Globus pallidus (tissue), 1 donor: ENCODE measurements at regions not wholly inside any gene's neighbourhood (a gene's known extent, or its start where the extent isn't known, plus 50 kb on each side); places are given as distances from the start of the nearest gene placed in this dataset.
A peak's percentile ranks its signal among the peaks of the same experiment; 100 is the strongest.

Experiments used
- DNase-seq: peaks from one replicate; pipeline ENCODE4 v3.0.0-alpha.2; 2015; ENCODE audit warnings: low spot score

DNA sequence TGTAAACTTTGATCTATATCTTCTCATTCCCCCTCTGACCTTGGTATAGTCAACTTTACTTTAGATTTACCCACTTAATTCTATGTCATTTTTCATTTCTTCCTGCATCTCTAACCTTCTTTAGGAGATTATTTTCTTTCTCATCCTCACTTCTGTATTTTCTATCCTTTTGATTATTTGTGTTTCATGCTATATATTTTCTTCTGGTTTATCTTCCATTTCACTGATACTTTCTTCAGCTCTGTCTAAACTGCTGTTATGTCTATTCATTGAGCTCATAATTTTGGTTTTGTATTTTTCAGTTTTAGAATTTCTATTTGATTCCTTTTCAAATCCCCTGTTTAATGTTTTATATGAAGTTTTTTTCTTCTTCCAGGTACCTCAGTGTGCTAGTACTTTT, 171.1 kb upstream of the LYZL1 start:
- no peak for DNase-seq

GRCh38 chr10:29119374-29119773, 169.5 kb upstream of the LYZL1 start:
- DNase-seq = no peak

DNA sequence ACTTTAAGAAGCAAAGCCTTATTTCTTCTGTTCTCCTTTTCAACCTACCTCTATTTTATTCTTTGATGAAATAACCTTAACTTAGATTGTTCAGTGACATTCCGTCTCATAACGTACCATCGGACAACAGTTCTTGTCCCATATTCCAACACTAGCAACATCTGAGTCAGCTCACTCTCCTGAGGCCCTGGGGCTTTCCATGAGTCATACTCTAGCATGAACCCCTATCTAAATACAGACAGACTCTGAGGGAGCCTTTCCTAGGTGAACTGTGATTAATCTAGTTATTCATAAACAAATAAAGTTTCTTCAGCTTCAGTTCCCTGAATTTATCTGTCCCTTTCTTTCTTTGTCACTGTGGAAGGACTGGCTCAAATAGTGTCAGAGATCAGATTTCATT, 168.7 kb upstream of the LYZL1 start:
- no peak for DNase-seq

- DNase-seq = no peak
Observed at GRCh38 chr10:29124864-29125263, 164.0 kb upstream of the LYZL1 start.

GRCh38 chr10:29127037-29127700, 161.7 kb upstream of the LYZL1 start:
- DNase-seq = no peak

DNA sequence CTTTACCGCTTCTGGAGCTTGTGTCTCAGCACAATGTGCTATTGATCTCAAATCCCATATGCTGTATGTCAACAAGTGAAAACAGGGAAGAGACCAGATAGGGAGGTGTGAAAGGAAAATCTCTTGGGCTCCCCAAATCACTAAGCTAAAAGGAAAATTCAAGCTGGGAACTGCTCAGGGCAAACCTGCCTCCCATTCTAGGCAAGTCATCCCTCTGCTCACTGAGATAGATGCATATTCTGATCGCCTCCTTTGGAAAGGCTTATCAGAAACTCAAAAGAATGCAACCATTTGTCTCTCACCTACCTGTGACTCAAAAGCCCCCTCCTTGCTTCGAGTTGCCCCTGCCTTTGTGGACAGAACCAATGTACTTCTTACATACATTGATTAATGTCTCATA, 161.1 kb upstream of the LYZL1 start:
- no peak for DNase-seq

DNA sequence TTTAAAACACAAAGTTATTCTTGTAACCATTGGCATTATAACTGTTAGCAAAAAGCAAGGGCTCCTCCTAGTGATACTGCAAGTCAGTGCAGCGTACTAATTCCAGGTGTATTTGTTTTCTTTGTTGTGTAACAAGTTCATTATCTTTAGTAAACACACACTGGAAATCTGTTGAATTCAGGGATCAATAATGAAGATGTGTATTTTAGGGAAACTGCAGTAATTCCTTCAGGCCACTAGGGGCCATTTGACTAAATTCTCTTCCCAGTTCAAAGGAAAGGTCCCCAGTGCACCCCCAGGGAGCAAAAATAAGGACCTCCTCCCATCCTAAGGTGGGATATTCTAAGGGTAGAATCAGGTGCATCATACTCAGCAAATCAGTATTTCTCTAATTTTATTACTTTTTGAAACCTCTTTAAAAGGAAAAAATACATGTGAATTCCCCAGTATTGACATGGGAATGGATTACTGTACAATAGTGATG, 158.6 kb upstream of the LYZL1 start:
- DNase-seq = no peak

DNA sequence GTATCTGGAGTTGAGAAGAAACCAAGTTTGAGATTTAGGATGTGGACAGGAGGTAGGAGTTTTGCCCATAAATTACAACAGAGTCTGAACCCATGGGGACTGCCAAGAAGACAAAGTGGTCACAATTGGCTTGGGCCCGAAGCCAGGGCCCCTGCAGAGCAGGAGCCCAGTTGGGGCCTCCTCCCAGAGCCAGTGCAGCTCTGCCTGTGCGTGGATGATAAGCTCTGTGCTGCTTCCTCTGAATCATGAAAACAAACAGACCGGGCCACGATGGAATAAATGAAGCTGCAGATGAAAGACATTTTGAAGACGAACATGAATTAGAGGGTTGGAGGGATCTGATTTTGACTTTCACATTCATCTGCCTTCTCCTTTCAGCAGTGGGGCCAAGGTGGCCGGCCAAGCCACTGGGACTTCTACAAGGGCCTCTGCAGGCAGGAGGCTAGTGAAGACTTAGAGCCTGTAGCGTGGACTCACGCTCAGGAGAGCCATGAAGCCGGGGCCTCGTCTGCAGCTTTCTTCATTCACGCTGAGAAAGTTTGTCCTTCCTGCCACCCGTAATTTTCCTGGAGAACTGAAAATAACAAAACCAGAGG, 156.8 kb upstream of the LYZL1 start:
- no peak for DNase-seq

DNA sequence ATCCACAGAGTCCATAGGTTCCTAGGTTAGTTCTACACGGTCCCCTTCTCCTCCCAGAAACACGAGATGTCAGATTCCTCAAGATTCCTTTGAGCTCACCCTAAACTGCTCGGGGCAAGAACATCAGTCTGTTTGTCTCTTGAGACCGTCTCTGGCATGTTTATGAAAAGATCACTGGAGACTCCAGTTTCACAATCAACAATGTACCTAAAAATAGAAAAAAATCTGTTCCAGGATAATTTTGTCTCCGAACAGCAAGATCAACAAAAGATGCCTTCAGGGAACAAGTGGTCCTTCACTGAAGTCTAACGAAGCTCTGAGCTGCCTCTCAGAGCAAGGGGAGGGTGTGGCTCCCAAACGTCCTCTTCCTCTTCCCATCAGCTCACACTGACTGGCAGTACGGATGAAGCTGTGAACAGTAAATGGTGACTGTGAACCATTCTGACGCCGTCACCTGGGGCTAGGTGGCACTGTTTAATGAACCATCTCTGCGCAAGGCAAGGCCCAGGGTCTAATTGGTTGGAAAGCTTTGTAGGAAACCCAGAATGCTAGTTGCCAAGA, 156.2 kb upstream of the LYZL1 start:
- DNase-seq = no peak

DNA sequence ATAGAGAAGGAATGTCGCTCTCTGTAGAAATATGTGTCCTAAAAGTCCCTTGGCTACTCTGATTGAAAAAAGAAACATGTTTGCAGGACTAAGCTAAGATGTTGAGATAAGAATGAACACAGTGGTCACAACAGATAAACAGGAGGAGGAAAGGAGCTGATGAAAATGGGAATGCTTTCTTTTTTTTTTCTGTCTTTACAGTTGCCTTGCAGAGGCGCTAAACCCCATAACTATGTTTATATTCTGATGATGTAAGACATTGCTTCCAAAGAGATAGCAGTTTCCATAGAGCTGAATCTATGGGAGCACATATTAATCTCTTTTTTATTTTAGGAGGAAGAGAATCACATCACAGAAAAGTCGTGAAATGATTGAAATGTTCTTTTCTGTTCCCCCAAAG, 153.5 kb upstream of the LYZL1 start:
- no peak for DNase-seq

- no peak for DNase-seq
Observed at GRCh38 chr10:29136411-29136810, 152.5 kb upstream of the LYZL1 start.

- peak; percentile 38 for DNase-seq
Observed at GRCh38 chr10:29140151-29140550, 148.7 kb upstream of the LYZL1 start.

DNA sequence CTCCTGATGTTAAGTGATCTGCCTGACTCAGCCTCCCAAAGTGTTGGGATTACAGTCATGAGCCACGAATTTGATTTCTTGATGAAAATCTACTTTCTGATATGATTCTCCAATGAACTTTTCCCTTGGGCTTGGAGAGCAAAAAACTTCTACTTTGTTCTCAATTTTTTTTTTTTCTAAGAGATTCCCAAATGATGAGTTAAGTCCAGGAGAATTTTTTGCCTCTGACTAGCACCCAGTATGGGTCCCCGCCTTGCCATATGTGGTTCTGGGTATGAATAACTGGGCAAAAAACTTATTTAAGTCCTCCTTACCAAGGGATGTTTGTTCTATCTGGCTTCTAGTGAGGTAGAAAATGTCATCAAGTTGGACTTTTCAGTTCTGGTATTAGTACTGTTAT, 147.9 kb upstream of the LYZL1 start:
- DNase-seq = no peak

DNA sequence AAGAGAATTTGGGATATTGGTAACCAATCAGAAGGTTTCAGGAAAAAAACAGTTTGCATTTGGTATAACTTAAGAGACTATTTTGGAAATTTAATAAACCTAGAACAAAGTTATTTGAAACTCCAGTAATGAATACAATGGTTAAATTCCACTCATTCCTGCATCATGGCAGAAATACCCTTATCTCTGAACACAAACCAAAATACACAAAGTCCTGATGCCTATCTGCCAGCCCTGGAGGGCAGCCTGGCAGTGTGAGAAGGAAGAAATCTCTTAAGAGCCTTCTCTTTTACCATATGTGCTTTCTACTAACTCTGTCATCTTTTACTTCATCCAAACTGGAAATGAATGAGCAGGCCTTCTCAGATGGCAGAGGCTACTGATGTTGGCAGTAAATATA, 147.1 kb upstream of the LYZL1 start:
- DNase-seq = no peak

- no peak for DNase-seq
Observed at GRCh38 chr10:29142516-29143314, 146.2 kb upstream of the LYZL1 start.

DNA sequence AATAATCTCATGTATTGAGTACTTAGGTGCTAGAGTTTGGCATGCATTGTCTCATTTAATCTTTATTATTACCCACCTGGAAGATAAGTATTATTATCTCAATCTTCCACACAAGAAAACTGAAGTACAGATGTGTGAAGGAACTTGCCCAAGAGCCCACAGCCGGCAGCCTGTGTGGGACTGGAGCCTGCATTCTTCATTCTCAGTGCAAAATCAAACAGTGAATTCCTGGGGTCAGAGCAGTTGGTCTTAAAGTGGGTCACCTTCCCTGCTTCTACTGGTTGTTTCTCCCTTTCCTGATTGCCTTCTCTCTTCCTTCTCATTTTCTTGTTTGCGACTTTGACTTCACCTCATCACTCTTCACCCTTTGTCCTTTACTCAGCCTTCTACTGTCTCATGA, 144.7 kb upstream of the LYZL1 start:
- DNase-seq = no peak

DNA sequence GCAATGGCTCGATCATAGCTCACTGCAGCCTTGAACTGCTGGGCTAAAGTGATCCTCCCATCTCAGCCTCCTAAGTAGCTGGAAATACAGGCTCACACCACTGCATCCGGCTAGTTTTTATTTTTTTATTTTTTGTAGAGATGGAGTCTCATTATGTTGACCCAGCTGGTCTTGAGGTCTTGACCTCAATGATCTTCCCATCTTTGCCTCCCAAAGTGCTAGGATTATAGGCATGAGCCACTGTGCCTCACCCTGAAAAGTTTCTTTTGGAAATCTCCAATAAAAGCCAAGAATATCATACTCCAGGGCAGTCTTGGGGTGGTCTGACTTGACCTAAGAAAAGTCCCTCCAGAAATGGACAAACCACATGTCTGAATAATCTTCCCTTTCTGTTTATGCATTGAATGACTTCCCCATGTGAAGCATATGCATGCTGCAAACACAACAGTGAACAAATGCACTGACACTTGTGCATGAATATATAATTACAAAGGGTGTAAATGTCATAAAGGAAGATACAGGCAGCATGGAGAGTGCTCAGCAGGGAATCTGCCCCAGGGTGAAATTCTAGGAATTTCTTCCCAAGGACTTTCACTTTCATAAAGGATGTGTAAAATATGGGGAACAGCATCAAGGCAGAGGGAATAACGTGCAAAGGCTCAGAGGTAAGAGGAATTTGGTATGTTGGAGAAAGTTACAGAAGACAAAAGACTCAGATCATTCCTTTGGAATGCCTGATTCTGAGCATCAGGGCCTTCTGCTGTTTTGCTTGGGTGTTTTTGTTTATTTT, 142.4 kb upstream of the LYZL1 start:
- no peak for DNase-seq

GRCh38 chr10:29150010-29150409, 138.9 kb upstream of the LYZL1 start:
- DNase-seq = no peak

DNA sequence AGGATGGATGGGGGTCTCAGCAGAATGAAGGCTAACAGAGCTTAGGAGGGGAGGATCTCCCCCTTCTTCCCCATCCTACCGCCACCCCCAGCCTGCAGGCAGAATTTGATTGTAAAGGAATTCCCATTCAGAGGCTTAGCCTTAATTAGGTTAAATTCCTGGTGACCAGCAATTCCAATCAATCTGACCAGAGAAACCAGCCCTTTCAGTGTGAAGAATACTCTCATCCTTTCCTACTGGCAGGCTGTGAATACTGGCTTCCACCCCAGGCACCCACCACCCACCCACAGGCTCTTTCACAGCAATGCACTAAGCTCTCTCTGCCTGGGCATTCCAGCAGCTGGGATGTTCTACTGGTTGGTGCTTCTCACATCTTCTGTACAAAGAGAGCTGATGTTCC, 137.9 kb upstream of the LYZL1 start:
- DNase-seq = no peak

DNA sequence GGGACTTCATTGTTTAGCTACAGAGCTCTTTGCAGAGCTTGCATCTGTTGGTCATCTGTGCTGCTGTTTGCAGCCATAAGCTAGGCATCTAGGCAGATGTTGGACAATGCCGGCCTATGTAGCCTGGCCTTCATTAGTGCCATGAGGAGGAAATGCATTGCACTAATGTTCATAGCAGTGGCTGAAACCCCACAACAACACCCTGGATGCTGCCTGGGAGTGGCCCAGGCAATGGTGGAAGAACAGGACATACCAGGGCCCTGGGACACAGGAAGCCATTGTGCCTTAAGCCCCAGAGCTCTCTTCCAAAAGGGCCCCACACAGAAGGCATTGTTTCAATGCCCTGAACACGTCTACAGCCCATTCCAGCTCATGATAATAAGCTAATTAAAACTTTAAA, 131.5 kb upstream of the LYZL1 start:
- peak; percentile 80 for DNase-seq

DNA sequence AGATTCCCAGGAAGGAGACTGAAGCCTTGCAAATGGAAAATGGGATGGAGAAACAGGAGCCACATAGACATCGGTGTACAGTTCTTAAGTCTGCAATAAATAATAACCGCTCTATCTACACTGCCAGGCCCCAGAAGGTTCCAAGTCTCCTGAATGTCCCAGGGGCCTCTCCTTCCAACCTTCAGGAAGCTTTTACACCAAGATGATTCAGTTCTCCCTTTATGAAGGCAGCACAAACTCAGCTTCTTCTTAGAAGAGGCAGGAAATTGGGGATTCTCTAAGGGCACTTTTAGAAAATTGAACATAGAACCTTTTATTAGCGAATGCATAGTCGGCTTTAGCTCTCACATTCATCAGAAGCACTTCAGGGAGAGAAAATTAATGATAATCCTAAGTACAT, 130.8 kb upstream of the LYZL1 start:
- DNase-seq = no peak

GRCh38 chr10:29160150-29160617, 128.7 kb upstream of the LYZL1 start:
- DNase-seq = no peak
